ENCODE measurements at regions not wholly inside any gene's neighbourhood (a gene's known extent, or its start where the extent isn't known, plus 50 kb on each side); places are given as distances from the start of the nearest gene placed in this dataset.

DNA sequence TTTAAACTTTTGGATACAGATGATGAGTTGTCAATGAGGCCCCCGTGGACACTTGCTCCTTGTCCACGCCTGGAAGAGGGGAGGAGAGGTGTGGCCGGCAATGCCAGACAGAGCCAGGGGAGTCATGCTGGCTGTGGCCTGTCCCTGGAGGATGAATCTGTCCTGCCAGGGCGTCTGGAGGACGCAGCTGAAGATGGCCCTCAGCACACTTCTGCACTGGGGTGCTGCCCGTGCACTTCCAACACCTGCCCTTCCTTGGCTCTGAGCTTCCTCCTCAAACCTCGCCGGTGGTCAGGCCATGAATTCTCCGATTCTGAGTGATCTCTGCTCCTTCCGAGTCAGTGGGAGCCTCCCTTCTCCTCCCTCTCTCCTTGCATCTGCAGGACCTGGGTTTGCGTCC, 56.4 kb downstream of the KCNF1 start:
- TF ChIP-seq, protein P1, sequence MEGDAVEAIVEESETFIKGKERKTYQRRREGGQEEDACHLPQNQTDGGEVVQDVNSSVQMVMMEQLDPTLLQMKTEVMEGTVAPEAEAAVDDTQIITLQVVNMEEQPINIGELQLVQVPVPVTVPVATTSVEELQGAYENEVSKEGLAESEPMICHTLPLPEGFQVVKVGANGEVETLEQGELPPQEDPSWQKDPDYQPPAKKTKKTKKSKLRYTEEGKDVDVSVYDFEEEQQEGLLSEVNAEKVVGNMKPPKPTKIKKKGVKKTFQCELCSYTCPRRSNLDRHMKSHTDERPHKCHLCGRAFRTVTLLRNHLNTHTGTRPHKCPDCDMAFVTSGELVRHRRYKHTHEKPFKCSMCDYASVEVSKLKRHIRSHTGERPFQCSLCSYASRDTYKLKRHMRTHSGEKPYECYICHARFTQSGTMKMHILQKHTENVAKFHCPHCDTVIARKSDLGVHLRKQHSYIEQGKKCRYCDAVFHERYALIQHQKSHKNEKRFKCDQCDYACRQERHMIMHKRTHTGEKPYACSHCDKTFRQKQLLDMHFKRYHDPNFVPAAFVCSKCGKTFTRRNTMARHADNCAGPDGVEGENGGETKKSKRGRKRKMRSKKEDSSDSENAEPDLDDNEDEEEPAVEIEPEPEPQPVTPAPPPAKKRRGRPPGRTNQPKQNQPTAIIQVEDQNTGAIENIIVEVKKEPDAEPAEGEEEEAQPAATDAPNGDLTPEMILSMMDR (IDR thresholded peaks at IDR 0.05), result no peak
- no peak for TF ChIP-seq POLR2A (IDR thresholded peaks at IDR 0.05)
